Muscle of back (tissue), 3 donors: ENCODE measurements at regions not wholly inside any gene's neighbourhood (a gene's known extent, or its start where the extent isn't known, plus 50 kb on each side); places are given as distances from the start of the nearest gene placed in this dataset.
A peak's percentile ranks its signal among the peaks of the same experiment; 100 is the strongest.
"Not testable (repeated sequence)": the region's sequence is repeated elsewhere in the genome, so short reads cannot be mapped to it uniquely, and the experiment has no call there.

ENCODE experiments used
- DNase-seq, 3 donors: peaks; one replicate each; pipeline versions ENCODE4 v3.0.0 to v3.0.0-alpha.2; 2013

DNA sequence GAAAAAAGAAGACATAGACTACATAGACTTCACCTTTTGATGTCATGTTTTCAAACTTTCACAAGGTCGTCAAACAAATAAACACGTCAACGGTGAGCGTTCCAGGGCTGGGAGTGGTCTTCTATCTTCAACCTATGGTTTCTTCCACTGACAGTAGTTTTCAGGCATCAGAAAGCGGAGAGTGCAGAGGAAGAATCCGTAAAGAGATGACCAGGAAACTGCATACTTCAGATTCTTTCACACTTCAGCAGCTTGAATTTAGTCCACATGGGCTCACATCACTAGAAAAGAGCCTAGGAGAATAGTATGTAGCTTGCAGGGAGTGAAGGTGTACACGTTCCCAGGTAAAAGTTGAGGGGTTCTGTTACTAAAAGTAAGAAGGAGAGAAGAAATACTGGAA lies 58.5 kb downstream of the NPY1R start:
- DNase-seq, result no peak

DNA sequence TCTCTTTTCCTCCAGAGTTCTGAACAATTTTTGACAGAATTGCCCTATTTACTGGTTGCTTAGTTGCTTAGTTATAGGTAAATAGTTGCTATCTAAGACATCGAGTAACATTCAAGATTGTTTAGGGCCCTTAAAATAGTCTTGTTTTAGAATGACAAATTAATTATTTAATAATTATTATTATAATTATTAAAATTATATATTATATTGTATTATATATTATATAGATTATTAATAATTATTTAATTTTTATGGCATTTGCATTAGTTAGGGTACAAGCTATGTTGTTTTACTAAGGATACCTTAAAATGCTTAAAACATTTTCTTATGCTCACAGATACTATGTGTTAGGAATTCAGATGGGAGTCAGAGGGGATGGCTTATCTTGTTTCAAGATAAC lies 59.2 kb downstream of the NPY1R start:
- no peak for DNase-seq

DNA sequence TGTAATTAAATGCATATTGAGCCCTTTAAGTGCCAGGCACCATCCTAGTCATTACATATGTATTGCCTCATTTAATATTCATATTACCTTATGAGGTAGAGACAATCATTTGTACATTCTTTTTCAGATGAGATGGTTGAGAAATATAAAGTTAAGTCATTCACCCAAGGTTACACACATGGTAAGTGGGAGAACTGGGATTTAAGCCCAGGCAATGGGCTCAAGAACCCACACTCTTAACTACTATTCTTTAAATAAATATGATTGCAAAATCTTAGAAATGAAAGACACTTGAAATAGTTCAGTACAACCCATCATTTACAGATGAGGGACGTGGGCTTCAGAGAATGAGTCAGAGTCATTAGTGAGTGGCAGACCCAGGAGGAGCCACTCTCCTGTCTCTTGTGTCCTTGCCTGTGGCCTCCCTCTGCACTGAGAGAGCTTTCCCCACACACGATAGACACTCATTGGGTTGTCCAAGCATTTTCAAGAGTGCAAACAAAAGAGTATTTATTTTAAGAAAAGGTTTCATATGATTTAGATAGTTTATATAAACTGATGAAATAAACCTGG lies 60.8 kb downstream of the NPY1R start:
- DNase-seq, result no peak

DNA sequence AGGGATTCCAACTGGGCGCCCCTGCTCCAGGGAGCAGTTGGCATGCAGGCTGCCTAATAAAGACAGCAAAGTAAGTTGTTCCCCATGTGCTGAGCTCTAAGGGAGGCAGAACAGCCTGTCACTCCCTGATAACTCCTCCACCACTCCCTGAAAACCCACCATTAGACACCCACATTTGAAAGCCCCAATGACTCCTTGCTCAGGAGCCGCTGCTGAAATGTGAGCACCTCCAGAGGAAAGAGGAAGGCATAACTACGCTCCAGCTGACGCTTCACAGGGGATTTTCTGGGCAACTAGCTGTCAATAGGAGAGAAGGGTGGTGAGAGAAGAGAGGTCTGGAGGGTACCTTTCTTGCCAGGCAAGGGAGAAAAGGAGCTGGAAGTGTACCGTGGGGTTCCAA lies 62.5 kb downstream of the NPY1R start:
- no peak for DNase-seq

DNA sequence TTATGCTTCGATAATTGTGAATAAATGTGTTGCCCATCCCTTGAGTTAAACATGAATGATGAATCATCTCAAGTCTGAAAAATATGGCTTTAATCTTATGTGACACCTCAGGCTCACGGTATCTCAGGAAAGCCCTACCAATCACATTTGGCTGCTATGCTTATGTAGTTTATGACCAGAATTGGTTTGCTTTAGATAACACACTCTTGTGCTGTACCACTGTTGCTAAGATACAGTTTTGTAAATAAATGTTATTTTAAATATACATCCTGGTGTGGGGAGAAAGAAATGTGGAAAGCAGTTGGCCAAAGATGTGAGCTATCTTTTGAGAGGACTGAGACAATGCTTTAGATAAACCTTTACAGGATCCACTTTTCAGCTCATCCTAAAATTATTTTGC lies 63.2 kb downstream of the NPY1R start:
- no peak for DNase-seq

DNA sequence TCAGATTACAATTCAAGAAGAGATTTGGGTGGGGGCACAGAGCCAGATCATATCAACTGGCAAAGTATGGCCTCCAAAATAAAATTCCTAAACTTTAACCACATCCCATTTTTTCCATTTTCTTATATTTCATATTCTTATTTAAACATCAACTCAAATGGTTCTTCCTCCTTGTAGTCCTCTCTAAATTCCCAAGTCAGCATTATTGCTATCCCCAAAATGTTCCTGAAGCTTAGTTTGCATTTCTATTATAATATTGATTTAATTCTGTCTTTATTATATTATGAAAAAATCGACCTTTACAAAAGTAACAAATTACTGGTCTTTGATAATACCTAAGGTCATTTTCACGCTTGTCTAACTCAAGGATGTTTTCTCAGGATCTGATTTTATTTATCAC lies 67.5 kb downstream of the NPY1R start:
- no peak for DNase-seq

DNA sequence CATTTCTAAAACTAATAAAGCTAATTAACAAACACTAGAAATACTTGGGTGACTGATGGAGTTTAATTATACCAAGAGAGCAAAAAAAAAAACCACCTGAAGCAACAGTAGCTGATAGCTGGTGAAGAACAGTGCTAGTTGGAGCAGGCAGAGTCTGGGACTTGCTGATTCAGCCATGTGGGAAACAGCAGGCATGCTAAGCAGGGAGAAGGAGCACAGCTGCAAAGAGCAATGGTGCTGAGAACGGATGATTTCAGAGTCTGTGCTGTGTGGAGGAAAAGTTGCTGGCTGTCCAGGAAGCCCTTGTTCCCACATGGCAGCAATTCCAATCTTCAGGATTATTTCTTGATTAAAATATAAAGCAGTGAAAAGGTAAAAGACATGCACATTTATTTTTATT lies 68.8 kb downstream of the NPY1R start:
- peak in 2 of 3 donors; percentile 9 to 36 for DNase-seq

DNA sequence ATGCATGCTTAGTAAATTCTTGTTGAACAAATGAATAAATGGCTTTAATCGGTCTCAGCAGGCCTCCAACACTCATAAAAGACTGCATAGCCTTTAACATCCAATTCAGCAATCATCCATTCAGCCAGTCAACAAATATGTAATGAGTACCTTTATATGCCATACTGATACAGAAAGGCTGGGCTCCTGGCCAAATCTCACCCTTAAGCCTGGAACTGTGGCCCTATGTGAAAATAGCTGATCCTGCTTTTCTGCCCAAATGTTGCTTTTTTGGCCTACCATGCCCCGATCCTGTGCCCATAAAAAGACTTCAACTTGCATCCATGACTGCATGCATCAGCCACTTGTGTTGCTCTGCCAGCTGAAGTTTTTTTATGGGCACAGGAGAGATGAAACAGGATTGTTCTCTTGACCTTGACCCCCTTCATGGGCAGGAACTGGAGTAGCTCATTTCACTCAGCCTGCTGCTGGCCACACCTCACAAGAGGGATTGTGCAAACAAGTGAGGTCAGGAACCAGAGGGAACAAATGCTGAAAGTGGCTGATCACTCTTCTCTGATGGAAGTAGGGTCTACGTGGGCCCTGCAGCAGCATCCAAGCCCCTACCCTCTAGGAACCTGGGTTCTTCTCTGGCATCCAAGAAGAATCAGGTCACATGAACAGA lies 75.6 kb downstream of the NPY1R start:
- no peak for DNase-seq

DNA sequence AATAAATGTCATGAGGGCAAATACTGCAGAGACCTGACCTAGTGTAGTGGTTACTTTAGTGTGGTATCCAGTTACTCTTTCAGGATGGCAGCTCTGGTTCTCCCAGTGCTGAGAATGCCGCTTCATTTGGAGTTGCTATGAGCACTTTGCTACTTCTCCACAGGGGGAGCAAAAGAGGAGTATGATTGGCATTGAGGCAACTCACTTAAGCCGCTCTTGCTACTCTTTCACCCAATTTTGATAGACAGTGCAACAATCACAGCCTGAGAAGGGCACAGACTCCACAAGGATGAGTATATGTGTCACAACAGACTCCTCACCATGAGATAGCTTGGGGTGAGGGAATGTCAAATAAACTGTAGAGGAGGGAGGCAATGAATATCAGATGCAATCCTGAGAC lies 81.2 kb downstream of the NPY1R start:
- DNase-seq, result no peak

DNA sequence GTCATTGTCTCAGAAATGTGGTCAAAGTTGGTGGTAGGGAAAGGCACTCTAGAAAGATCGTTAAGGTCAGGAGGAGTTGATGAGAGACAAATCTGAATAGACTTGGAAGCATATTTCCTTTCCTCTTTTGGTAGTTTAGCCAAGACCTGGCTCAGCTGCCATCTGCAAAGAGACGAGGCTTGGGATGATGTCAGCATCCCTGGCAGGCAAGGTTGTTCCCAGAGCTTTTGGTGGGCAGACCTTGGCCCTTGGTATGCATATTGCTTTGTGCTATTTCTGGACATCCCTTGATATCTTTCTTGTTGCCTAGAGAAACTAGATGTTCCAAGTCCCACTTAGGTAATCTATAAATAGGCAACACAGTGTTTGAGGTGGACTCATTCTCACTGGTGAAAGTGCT lies 82.4 kb upstream of the NAF1 start:
- DNase-seq, result no peak

DNA sequence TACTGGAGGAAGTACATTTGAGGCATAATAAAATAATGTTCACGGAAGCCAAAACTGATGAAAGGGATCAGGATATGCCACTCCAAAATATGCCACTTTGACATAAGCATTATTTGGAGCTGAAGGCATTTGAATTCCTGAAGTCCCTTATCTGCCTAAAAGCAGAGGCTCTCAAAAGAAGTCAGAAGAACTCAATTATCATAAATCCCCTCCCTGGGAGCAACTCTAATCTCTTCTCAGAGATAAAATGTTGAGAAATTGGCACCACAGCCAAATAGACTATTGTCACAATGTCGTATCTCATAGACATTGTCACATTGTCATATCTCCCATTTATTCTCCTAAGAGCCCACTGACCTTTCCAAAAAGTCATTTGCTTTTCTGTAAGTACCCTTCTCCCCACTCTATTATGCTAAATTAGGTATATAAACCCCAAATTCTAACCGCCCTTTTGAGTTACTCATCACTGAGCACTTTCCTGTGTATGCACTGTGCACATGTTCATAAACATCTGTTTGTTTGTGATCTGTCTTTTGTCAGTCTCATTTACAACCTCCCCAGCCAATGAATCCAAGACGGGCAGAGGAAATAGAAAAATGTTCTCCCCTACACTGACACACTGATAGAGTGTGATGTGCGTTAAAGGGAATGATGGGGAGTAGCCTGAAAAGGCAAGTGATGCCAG lies 78.5 kb upstream of the NAF1 start:
- DNase-seq, result no peak

DNA sequence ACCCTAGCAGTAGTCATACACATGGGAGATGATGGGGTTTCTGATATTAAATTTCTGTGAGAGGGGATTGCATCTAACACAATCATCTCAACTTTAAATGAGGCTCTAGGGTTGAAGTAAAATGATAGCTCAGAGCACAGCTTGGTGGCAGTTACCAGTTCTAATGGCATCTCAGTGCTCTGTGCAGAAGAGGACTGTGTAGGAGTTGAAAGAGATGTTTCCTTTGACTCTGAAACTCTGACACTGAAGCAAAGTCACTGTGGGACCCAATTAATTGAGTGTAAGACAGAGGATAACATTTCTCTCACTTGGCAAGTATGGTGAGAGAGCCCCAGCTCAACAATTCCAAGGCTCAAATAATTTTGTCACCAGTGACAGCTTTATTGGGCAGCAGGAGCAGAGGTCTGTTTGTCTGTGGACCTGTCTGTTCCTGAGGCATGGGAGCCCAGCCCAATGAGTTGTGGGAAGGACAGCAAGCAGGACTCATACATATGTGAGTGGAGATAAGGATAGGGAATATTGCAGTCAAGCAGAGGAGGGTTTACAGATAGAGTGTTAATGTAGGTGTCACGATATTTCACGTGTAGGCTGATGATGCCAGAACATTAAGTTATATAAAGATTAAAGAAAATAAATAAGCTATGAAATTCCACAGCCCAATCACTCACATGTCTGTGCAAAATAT lies 76.7 kb upstream of the NAF1 start:
- DNase-seq, result no peak

DNA sequence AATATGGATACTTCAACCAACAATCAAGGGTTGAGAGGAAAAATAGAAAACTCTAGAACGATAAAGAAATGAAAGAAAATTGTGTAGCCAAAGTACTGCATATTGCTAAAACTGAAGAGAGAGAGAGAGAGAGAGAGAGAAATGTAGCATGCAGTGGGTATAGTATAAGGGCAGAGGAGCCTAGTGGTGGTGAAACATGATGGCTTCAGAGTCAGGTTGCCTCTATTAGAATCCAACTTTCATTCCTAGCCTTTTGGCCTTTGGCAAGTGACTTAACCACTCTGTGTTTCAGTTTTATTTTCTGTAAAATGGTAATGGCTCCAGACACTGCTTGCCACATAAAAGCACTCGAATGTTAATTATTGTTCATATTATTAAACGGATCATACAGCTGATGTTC lies 71.2 kb upstream of the NAF1 start:
- DNase-seq, result no peak

DNA sequence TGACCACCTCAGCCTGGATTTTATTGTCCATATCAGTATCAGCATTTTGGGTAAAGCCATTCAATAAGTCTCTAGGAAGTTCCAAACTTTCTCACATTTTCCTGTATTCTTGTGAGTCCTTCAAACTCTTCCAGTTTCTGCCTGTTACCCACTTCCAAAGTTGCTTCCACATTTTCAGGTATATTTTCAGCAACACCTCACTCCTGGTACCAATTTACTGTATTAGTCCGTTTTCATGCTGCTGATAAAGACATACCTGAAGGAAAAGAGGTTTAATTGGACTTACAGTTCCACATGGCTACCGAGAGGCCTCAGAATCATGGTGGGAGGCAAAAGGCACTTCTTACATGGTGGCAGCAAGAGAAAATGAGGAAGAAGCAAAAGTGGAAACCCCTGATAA lies 69.7 kb upstream of the NAF1 start:
- DNase-seq, result not testable (repeated sequence)

DNA sequence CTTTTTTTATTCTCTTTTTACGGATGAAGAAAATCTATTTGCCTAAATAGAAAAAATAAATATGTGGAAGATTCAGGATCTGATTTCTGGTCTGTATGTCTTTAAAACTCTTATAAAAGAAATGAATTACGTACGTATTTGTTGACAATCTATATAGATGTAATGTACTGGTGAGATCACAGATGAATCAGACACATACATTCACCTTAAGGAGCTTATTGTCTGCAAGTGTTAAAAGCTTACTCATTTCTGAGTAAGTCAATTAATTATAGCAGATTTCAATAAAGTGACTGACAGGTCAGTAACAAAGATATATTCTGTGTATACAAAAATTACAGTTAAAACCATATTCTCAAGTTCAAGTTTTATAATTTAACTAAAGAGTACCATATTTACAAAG lies 66.6 kb upstream of the NAF1 start:
- no peak for DNase-seq

DNA sequence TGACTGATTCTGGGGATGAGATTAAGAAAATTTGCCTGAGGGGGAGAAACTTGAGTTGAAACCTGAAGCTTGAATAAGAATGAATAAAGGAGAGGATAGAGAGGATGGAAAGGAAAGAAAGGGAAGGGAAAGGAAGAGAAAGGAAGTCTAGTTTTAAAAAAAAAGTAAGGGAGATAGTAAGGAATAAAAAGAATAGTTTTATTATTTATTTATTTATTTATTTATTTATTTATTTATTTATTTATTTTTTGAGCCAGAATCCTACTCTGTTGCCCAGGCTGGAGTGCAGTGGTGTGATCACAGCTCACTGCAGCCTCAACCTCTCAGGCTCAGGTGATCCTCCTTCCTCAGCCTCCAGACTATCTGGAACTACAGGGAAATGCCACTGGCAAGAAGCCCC lies 62.0 kb upstream of the NAF1 start:
- DNase-seq, result no peak

DNA sequence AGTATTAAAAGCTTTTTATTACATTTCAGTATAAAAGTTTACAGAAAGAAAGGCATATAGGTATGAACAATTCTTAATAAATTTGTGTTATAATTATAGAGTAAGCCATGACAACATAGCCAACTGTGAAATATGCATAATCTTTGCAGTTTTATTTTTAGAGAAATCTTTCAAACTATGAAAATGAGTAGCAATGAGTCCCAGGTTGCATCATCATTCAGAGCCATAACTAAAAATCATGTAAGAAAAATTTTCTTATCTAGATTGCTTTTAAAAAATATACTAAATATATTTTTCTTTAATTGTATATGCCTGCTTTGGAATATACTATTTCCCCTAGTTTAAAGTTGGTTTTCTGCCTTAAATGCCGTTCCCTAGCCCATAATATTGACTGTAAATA lies 54.8 kb upstream of the NAF1 start:
- DNase-seq, result no peak

DNA sequence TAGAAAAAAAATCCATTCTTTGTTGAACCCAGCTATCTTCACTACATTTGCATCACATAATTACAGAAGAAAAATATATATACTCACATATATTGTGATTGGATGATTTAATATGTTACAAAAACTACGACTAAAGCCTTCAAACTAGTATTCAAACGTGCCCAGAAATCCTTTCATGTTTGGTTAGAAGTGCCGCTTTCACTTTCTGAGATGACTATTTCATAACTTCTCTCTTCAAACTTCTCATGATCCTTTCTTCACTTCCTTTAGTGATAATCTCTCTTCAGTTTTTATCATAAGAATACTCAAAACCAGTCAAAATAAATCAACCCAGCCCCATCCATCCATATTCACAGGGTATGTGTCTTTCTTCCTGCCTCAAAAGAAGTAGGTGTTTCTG lies 50.8 kb upstream of the NAF1 start:
- DNase-seq, result no peak
